Ishikawa (cell line): ENCODE measurements at regions not wholly inside any gene's neighbourhood (a gene's known extent, or its start where the extent isn't known, plus 50 kb on each side); places are given as distances from the start of the nearest gene placed in this dataset.

Experiments used
- CEBPB ChIP-seq: IDR thresholded peaks from 2 replicates; pipeline ENCODE4 v1.6.1; 2012
- CREB1 ChIP-seq: IDR thresholded peaks from 2 replicates; pipeline ENCODE4 v1.6.1; 2012; ENCODE audit warnings: low read depth
- EGR1 ChIP-seq: IDR thresholded peaks from 2 replicates; pipeline ENCODE4 v1.6.1; 2012
- EP300 ChIP-seq: IDR thresholded peaks from 2 replicates; pipeline ENCODE4 v1.6.1; 2012; ENCODE audit warnings: borderline replicate concordance
- FOXM1 ChIP-seq: IDR thresholded peaks from 2 replicates; pipeline ENCODE4 v1.6.1; 2012; ENCODE audit warnings: low read depth, borderline replicate concordance
- MAX ChIP-seq: IDR thresholded peaks from 2 replicates; pipeline ENCODE4 v1.6.1; 2012
- NFIC ChIP-seq: IDR thresholded peaks from 2 replicates; pipeline ENCODE4 v1.6.1; 2012
- RAD21 ChIP-seq: IDR thresholded peaks from 2 replicates; pipeline ENCODE4 v1.6.1; 2012; ENCODE audit warnings: low read depth
- REST ChIP-seq: IDR thresholded peaks from 2 replicates; pipeline ENCODE4 v1.6.1; 2012; ENCODE audit warnings: low read depth, mild to moderate bottlenecking
- TAF1 ChIP-seq: IDR thresholded peaks from 2 replicates; pipeline ENCODE4 v1.6.1; 2012; ENCODE audit warnings: low read depth, mild to moderate bottlenecking
- TCF12 ChIP-seq: IDR thresholded peaks from 2 replicates; pipeline ENCODE4 v1.6.1; 2012; ENCODE audit warnings: low read depth
- TEAD4 ChIP-seq: IDR thresholded peaks from 2 replicates; pipeline ENCODE4 v1.6.1; 2012
- USF1 ChIP-seq: IDR thresholded peaks from 2 replicates; pipeline ENCODE4 v1.6.1; 2012
- YY1 ChIP-seq: IDR thresholded peaks from 2 replicates; pipeline ENCODE4 v1.6.1; 2012; ENCODE audit warnings: low read depth
- ZBTB7A ChIP-seq: IDR thresholded peaks from 2 replicates; pipeline ENCODE4 v1.6.1; 2012; ENCODE audit warnings: low read depth

- TF ChIP-seq EGR1 (no peak), EP300 (no peak), FOXM1 (no peak), TAF1 (no peak), RAD21 (no peak), MAX (no peak), USF1 (no peak), TCF12 (no peak), CREB1 (no peak), REST (no peak), CEBPB (no peak), YY1 (no peak), ZBTB7A (no peak)
These were observed 52.0 kb upstream of the KCNIP1 start for GRCh38 chr5:170451747-170452365.

- no peak for TF ChIP-seq ZBTB7A
- no peak for TF ChIP-seq MAX
- TF ChIP-seq NFIC: no peak
- no peak for TF ChIP-seq EP300
- TF ChIP-seq FOXM1: no peak
- no peak for TF ChIP-seq USF1
- TF ChIP-seq CREB1: no peak
- no peak for TF ChIP-seq EGR1
- TF ChIP-seq CEBPB: no peak
- no peak for TF ChIP-seq YY1
- TF ChIP-seq TAF1: no peak
- no peak for TF ChIP-seq TCF12
- TF ChIP-seq TEAD4: no peak
These were observed 53.7 kb upstream of the KCNIP1 start for GRCh38 chr5:170450061-170450669.

- TF ChIP-seq EGR1: no peak
- no peak for TF ChIP-seq CEBPB
- no peak for TF ChIP-seq YY1
- no peak for TF ChIP-seq FOXM1
- no peak for TF ChIP-seq TAF1
- TF ChIP-seq TEAD4: no peak
- no peak for TF ChIP-seq MAX
- TF ChIP-seq CREB1: no peak
- no peak for TF ChIP-seq REST
- no peak for TF ChIP-seq EP300
- TF ChIP-seq TCF12: no peak
- no peak for TF ChIP-seq ZBTB7A
- no peak for TF ChIP-seq USF1
These were observed 54.6 kb upstream of the KCNIP1 start for GRCh38 chr5:170449232-170449631.

- TF ChIP-seq REST (no peak), TAF1 (no peak), CREB1 (no peak), CEBPB (no peak)
These were observed 55.6 kb upstream of the KCNIP1 start for GRCh38 chr5:170448221-170448620.
